ENCODE measurements at regions not wholly inside any gene's neighbourhood (a gene's known extent, or its start where the extent isn't known, plus 50 kb on each side); places are given as distances from the start of the nearest gene placed in this dataset.

DNA sequence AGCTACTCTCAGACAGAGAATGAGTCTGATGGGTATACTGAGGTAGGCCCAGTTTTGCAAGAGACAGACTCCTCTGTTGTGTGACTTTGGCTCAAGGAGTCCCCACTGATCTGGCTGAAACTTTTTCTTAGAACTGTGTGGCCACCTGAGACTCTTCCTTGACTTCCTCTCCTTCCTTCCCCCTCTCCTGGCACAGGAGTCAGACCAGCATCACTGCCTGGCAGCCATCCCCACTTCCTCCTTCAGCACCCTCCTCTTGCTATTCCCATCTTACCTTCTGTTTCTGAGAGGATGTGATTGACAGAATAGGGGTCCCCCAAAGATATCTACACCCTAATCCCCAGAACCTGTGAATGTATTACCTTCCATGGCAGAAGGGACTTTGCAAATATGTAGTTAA, 351.1 kb downstream of the MN1 start:
- Histone ChIP-seq H3K36me3 (no peaks in the 10 kb centered on the region), H3K4me1 (no peaks in the 10 kb centered on the region), H3K27ac (no peak overlapping the region), H3K4me3 (no peak overlapping the region), H3K27me3 (no peaks in the 10 kb centered on the region), H3K9me3 (no peaks in the 10 kb centered on the region)
- DNase-seq (ENCODE audit: low spot score in 2 of 2): no peak
- intact Hi-C loops (cut with DNase I): no loop called here
- TF ChIP-seq, protein P1, sequence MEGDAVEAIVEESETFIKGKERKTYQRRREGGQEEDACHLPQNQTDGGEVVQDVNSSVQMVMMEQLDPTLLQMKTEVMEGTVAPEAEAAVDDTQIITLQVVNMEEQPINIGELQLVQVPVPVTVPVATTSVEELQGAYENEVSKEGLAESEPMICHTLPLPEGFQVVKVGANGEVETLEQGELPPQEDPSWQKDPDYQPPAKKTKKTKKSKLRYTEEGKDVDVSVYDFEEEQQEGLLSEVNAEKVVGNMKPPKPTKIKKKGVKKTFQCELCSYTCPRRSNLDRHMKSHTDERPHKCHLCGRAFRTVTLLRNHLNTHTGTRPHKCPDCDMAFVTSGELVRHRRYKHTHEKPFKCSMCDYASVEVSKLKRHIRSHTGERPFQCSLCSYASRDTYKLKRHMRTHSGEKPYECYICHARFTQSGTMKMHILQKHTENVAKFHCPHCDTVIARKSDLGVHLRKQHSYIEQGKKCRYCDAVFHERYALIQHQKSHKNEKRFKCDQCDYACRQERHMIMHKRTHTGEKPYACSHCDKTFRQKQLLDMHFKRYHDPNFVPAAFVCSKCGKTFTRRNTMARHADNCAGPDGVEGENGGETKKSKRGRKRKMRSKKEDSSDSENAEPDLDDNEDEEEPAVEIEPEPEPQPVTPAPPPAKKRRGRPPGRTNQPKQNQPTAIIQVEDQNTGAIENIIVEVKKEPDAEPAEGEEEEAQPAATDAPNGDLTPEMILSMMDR (IDR thresholded peaks at IDR 0.05): no peak

GRCh38 chr22:27452245-27452644, 349.3 kb downstream of the MN1 start:
- Histone ChIP-seq H3K4me1 (no peaks in the 10 kb centered on the region), H3K9me3 (no peaks in the 10 kb centered on the region), H3K27me3 (no peaks in the 10 kb centered on the region), H3K27ac (no peak overlapping the region), H3K4me3 (no peak overlapping the region), H3K36me3 (no peaks in the 10 kb centered on the region)
- intact Hi-C loops (cut with DNase I): no loop called here
- TF ChIP-seq, protein P1 (IDR thresholded peaks at IDR 0.05): no peak
- no peak for DNase-seq (ENCODE audit: low spot score in 2 of 2)

GRCh38 chr22:27452922-27453321, 348.6 kb downstream of the MN1 start:
- intact Hi-C loops (cut with DNase I): no loop called here
- DNase-seq (ENCODE audit: low spot score in 2 of 2): no peak
- Histone ChIP-seq H3K36me3 (no peaks in the 10 kb centered on the region), H3K27ac (no peak overlapping the region), H3K4me1 (no peaks in the 10 kb centered on the region), H3K9me3 (no peaks in the 10 kb centered on the region), H3K4me3 (no peak overlapping the region), H3K27me3 (no peaks in the 10 kb centered on the region)
- TF ChIP-seq, protein P1 (IDR thresholded peaks at IDR 0.05): no peak

- H3K9me3 ChIP-seq: no peaks in the 10 kb centered on the region
- TF ChIP-seq, protein P1 (IDR thresholded peaks at IDR 0.05): no peak
- no peak for DNase-seq (ENCODE audit: low spot score in 2 of 2)
- no peaks in the 10 kb centered on the region for H3K36me3 ChIP-seq
- no peak overlapping the region for H3K27ac ChIP-seq
- intact Hi-C loops (cut with DNase I): no loop called here
- H3K4me1 ChIP-seq: peaks cover 0 to 1% of the 10 kb centered on the region in 2 donors
- H3K27me3 ChIP-seq: no peaks in the 10 kb centered on the region
- H3K4me3 ChIP-seq: no peak overlapping the region
These were observed 347.8 kb downstream of the MN1 start for GRCh38 chr22:27453725-27454124.

DNA sequence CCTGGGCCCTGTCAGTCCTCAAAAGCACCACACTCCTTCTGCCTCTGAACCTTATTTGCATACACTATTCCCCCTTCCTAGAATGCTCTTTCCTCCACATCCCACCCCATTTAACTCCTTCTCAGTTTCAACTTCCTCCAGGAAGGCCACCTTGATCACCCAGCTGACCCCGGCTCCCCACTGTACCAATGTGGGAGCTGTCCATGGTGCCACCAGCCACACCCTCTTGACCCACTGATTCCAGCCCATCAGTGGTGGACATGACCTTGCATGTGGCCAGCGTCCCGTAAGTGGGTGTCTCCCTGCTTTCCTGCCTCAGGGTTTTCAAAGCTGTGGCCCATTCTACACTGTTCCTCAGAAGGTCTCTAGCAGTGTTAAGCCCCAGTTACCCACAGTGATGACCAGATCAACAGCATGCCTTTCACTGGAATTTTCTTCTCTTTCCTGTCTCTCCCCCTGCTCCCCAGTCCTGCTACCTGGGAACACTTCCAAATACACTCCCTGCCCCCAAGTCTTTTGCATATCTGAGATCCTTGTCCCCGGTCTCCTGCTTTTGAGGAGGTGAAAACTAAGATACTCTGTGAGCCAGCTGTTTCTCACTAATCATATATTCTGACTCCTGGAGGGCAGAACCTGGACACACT, 346.6 kb downstream of the MN1 start:
- H3K36me3 ChIP-seq: no peaks in the 10 kb centered on the region
- H3K27ac ChIP-seq: no peak overlapping the region
- H3K9me3 ChIP-seq: no peaks in the 10 kb centered on the region
- no peak overlapping the region for H3K4me3 ChIP-seq
- intact Hi-C loops (cut with DNase I): no loop called here
- no peak for DNase-seq (ENCODE audit: low spot score in 2 of 2)
- TF ChIP-seq, protein P1 (IDR thresholded peaks at IDR 0.05): no peak
- peaks cover 0 to 12% of the 10 kb centered on the region in 2 donors for H3K4me1 ChIP-seq
- no peaks in the 10 kb centered on the region for H3K27me3 ChIP-seq

DNA sequence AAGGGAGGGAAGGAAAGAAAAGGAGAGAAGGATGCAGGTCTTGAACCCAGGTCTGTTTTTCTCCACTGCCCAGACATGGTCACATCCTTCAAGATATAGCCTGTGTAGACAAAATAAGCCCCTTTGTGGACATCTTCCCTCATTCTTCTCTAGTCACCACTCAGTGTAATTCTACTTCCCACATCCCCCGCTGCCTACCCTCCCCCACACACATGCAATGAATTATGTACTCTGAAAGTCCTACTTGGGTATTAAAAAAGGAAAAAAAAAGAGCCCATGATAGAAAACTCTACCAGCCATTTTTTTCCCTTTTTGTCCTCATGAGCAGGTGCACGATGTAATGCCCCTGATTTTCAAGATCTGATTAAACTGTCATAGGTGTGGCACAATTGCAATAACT, 346.0 kb downstream of the MN1 start:
- H3K27me3 ChIP-seq: no peaks in the 10 kb centered on the region
- H3K4me1 ChIP-seq: peaks cover 0 to 16% of the 10 kb centered on the region in 2 donors
- TF ChIP-seq, protein P1 (IDR thresholded peaks at IDR 0.05): no peak
- H3K9me3 ChIP-seq: no peaks in the 10 kb centered on the region
- no peak overlapping the region for H3K27ac ChIP-seq
- H3K4me3 ChIP-seq: no peak overlapping the region
- intact Hi-C loops (cut with DNase I): no loop called here
- no peaks in the 10 kb centered on the region for H3K36me3 ChIP-seq
- no peak for DNase-seq (ENCODE audit: low spot score in 2 of 2)
